Astrocyte (in vitro differentiated cells and primary cell): ENCODE measurements at regions not wholly inside any gene's neighbourhood (a gene's known extent, or its start where the extent isn't known, plus 50 kb on each side); places are given as distances from the start of the nearest gene placed in this dataset.

ENCODE experiments used
- DNase-seq: peaks from one replicate; pipeline ENCODE4 v3.0.0-alpha.2; 2010; ENCODE audit warnings: low read depth
- FAIRE-seq: peaks from 2 replicates; lab custom pipeline; 2011; peaks lifted over from hg19 to GRCh38; lab: Jason Lieb, UNC
- H2AFZ ChIP-seq: 2 replicates; pipeline ENCODE4 v1.6.0; 2012; ENCODE audit warnings: low read depth, low read length, inconsistent platforms
- H3K27ac ChIP-seq: 2 replicates; pipeline ENCODE4 v1.5.1; 2011; ENCODE audit warnings: low read depth, low read length, inconsistent platforms
- H3K27me3 ChIP-seq: 2 replicates; pipeline ENCODE4 v1.6.0; 2011; ENCODE audit warnings: low read length, inconsistent platforms; ENCODE audit not compliant: insufficient read depth
- H3K36me3 ChIP-seq: 2 replicates; pipeline ENCODE4 v1.5.1; 2011; ENCODE audit warnings: low read length, inconsistent platforms; ENCODE audit not compliant: insufficient read depth
- H3K4me1 ChIP-seq: 2 replicates; pipeline ENCODE4 v1.5.1; 2011; ENCODE audit warnings: low read length, inconsistent platforms; ENCODE audit not compliant: insufficient read depth
- H3K4me2 ChIP-seq: 2 replicates; pipeline ENCODE4 v1.6.0; 2012; ENCODE audit warnings: low read length, inconsistent platforms
- H3K4me3 ChIP-seq: 2 replicates; pipeline ENCODE4 v1.5.1; 2011; ENCODE audit warnings: low read depth, mild to moderate bottlenecking, low read length, inconsistent platforms; ENCODE audit not compliant: insufficient read depth
- H3K79me2 ChIP-seq: 2 replicates; pipeline ENCODE4 v1.6.0; 2012; ENCODE audit warnings: mild to moderate bottlenecking, low read length, inconsistent platforms; ENCODE audit not compliant: insufficient read depth
- H3K9ac ChIP-seq: 2 replicates; pipeline ENCODE4 v1.6.0; 2012; ENCODE audit warnings: mild to moderate bottlenecking, low read length, inconsistent platforms
- H3K9me3 ChIP-seq: 2 replicates; pipeline ENCODE4 v1.5.1; 2012; ENCODE audit warnings: low read depth, mild to moderate bottlenecking, low read length, inconsistent platforms; ENCODE audit not compliant: insufficient read depth
- H4K20me1 ChIP-seq: 2 replicates; pipeline ENCODE4 v1.6.0; 2012; ENCODE audit warnings: low read length, inconsistent platforms; ENCODE audit not compliant: insufficient read depth
- H3K27ac Mint-ChIP-seq: one replicate; pipeline ENCODE4 v1.8.0; 2021; ENCODE audit warnings: mild to moderate bottlenecking, mixed read lengths; ENCODE audit not compliant: unreplicated experiment
- H3K27me3 Mint-ChIP-seq: one replicate; pipeline ENCODE4 v1.8.0; 2021; ENCODE audit warnings: low read depth, mixed read lengths; ENCODE audit not compliant: unreplicated experiment
- H3K36me3 Mint-ChIP-seq: one replicate; pipeline ENCODE4 v1.8.0; 2021; ENCODE audit warnings: low read depth, mixed read lengths; ENCODE audit not compliant: unreplicated experiment
- H3K4me1 Mint-ChIP-seq: one replicate; pipeline ENCODE4 v1.8.0; 2021; ENCODE audit warnings: low read depth, mixed read lengths; ENCODE audit not compliant: unreplicated experiment
- H3K4me3 Mint-ChIP-seq: one replicate; pipeline ENCODE4 v1.8.0; 2021; ENCODE audit warnings: mild to moderate bottlenecking, moderate library complexity, mixed read lengths; ENCODE audit not compliant: unreplicated experiment
- H3K9me3 Mint-ChIP-seq: one replicate; pipeline ENCODE4 v1.8.0; 2021; ENCODE audit warnings: mild to moderate bottlenecking, mixed read lengths; ENCODE audit not compliant: unreplicated experiment
- CTCF ChIP-seq: IDR thresholded peaks from 2 replicates; pipeline ENCODE4 v1.5.1; 2011; ENCODE audit warnings: low read depth, mild to moderate bottlenecking, inconsistent platforms, low read length, moderate library complexity; ENCODE audit not compliant: insufficient read depth
- EZH2 ChIP-seq: IDR thresholded peaks from 2 replicates; pipeline ENCODE4 v1.6.1; 2012; ENCODE audit warnings: mild to moderate bottlenecking, low read length, inconsistent platforms; ENCODE audit not compliant: insufficient read depth

GRCh38 chr2:7180638-7181370 is 263.6 kb downstream of the RNF144A start:
- Histone ChIP-seq H3K27me3 (no peaks in the 10 kb centered on the region), H3K4me1 (peaks cover 9% of the 10 kb centered on the region), H3K27ac (peak overlapping the region; percentile 31), H3K4me3 (no peak overlapping the region), H4K20me1 (no peaks in the 10 kb centered on the region), H3K36me3 (no peaks in the 10 kb centered on the region), H2AFZ (peak overlapping the region; percentile 9), H3K4me2 (peak overlapping the region; percentile 63), H3K9ac (no peak overlapping the region), H3K79me2 (no peaks in the 10 kb centered on the region), H3K9me3 (no peaks in the 10 kb centered on the region)
- peak overlapping the region; percentile 31 for H3K27ac Mint-ChIP-seq
- FAIRE-seq (no peak), DNase-seq (peak; percentile 78)
- no peak overlapping the region for H3K4me3 Mint-ChIP-seq
- peaks cover 16% of the 10 kb centered on the region for H3K4me1 Mint-ChIP-seq
- no peaks in the 10 kb centered on the region for H3K27me3 Mint-ChIP-seq
- no peaks in the 10 kb centered on the region for H3K36me3 Mint-ChIP-seq
- no peak for TF ChIP-seq CTCF
- TF ChIP-seq EZH2, result no peak
- no peaks in the 10 kb centered on the region for H3K9me3 Mint-ChIP-seq

- H3K4me3 ChIP-seq, result no peak overlapping the region
- H3K79me2 ChIP-seq, result no peaks in the 10 kb centered on the region
- no peaks in the 10 kb centered on the region for H3K27me3 Mint-ChIP-seq
- H3K9me3 ChIP-seq, result no peaks in the 10 kb centered on the region
- H3K9ac ChIP-seq, result no peak overlapping the region
- H3K4me1 ChIP-seq, result peaks cover 9% of the 10 kb centered on the region
- FAIRE-seq, result no peak
- no peak overlapping the region for H3K4me2 ChIP-seq
- no peaks in the 10 kb centered on the region for H3K36me3 Mint-ChIP-seq
- TF ChIP-seq EZH2, result no peak
- TF ChIP-seq CTCF, result no peak
- H3K4me1 Mint-ChIP-seq, result peaks cover 16% of the 10 kb centered on the region
- DNase-seq, result no peak
- H3K9me3 Mint-ChIP-seq, result no peaks in the 10 kb centered on the region
- H3K36me3 ChIP-seq, result no peaks in the 10 kb centered on the region
- no peak overlapping the region for H3K27ac Mint-ChIP-seq
- no peak overlapping the region for H3K27ac ChIP-seq
- no peaks in the 10 kb centered on the region for H3K27me3 ChIP-seq
- H3K4me3 Mint-ChIP-seq, result no peak overlapping the region
- H2AFZ ChIP-seq, result no peak overlapping the region
- no peaks in the 10 kb centered on the region for H4K20me1 ChIP-seq
Observed at GRCh38 chr2:7182525-7182924, 265.3 kb downstream of the RNF144A start.

- Histone ChIP-seq H4K20me1 (no peaks in the 10 kb centered on the region), H3K27ac (no peak overlapping the region), H3K9ac (no peak overlapping the region), H3K4me2 (no peak overlapping the region), H3K4me1 (peaks cover 19% of the 10 kb centered on the region), H3K9me3 (no peaks in the 10 kb centered on the region), H3K4me3 (no peak overlapping the region), H3K36me3 (no peaks in the 10 kb centered on the region), H3K79me2 (no peaks in the 10 kb centered on the region), H2AFZ (no peak overlapping the region), H3K27me3 (no peaks in the 10 kb centered on the region)
- no peak overlapping the region for H3K4me3 Mint-ChIP-seq
- DNase-seq, result no peak
- no peaks in the 10 kb centered on the region for H3K27me3 Mint-ChIP-seq
- no peaks in the 10 kb centered on the region for H3K36me3 Mint-ChIP-seq
- TF ChIP-seq EZH2 (no peak), CTCF (no peak)
- FAIRE-seq, result no peak
- H3K9me3 Mint-ChIP-seq, result no peaks in the 10 kb centered on the region
- H3K4me1 Mint-ChIP-seq, result peaks cover 30% of the 10 kb centered on the region
- H3K27ac Mint-ChIP-seq, result no peak overlapping the region
Observed at GRCh38 chr2:7189106-7189505, 271.9 kb downstream of the RNF144A start.
